ENCODE measurements at regions not wholly inside any gene's neighbourhood (a gene's known extent, or its start where the extent isn't known, plus 50 kb on each side); places are given as distances from the start of the nearest gene placed in this dataset.

- no peak for DNase-seq (ENCODE audit: low spot score)
These were observed 1050.0 kb upstream of the INTU start for GRCh38 chr4:126582737-126583136.

- DNase-seq (ENCODE audit: low spot score): no peak
These were observed 1049.2 kb upstream of the INTU start for GRCh38 chr4:126583509-126583908.

- no peak for DNase-seq (ENCODE audit: low spot score)
These were observed 1041.2 kb upstream of the INTU start for GRCh38 chr4:126591583-126591982.

GRCh38 chr4:126592088-126592487 lies 1040.7 kb upstream of the INTU start:
- DNase-seq (ENCODE audit: low spot score): no peak

- DNase-seq (ENCODE audit: low spot score): no peak
These were observed 1039.1 kb upstream of the INTU start for GRCh38 chr4:126593626-126594025.

- DNase-seq (ENCODE audit: low spot score): no peak
These were observed 1037.1 kb upstream of the INTU start for GRCh38 chr4:126595643-126596042.

- no peak for DNase-seq (ENCODE audit: low spot score)
These were observed 1033.0 kb upstream of the INTU start for GRCh38 chr4:126599746-126600145.

- DNase-seq (ENCODE audit: low spot score): no peak
These were observed 1029.5 kb upstream of the INTU start for GRCh38 chr4:126603210-126603609.

- no peak for DNase-seq (ENCODE audit: low spot score)
These were observed 1028.9 kb upstream of the INTU start for GRCh38 chr4:126603825-126604224.

- DNase-seq (ENCODE audit: low spot score): no peak
These were observed 1028.4 kb upstream of the INTU start for GRCh38 chr4:126604268-126604867.

GRCh38 chr4:126610933-126611332 lies 1021.8 kb upstream of the INTU start:
- DNase-seq (ENCODE audit: low spot score): no peak

GRCh38 chr4:126611900-126612299 lies 1020.9 kb upstream of the INTU start:
- no peak for DNase-seq (ENCODE audit: low spot score)

GRCh38 chr4:126614356-126614855 lies 1018.4 kb upstream of the INTU start:
- DNase-seq (ENCODE audit: low spot score): no peak

- no peak for DNase-seq (ENCODE audit: low spot score)
These were observed 1016.0 kb upstream of the INTU start for GRCh38 chr4:126616795-126617194.

GRCh38 chr4:126627255-126627654 lies 1005.5 kb upstream of the INTU start:
- DNase-seq (ENCODE audit: low spot score): no peak

GRCh38 chr4:126628933-126629332 lies 1003.8 kb upstream of the INTU start:
- DNase-seq (ENCODE audit: low spot score): no peak

- DNase-seq (ENCODE audit: low spot score): peak; percentile 21
These were observed 1002.5 kb upstream of the INTU start for GRCh38 chr4:126630230-126630629.

- no peak for DNase-seq (ENCODE audit: low spot score)
These were observed 999.5 kb upstream of the INTU start for GRCh38 chr4:126633306-126633705.

GRCh38 chr4:126637706-126638105 lies 995.1 kb upstream of the INTU start:
- no peak for DNase-seq (ENCODE audit: low spot score)

GRCh38 chr4:126647320-126647719 lies 985.4 kb upstream of the INTU start:
- DNase-seq (ENCODE audit: low spot score): no peak

- no peak for DNase-seq (ENCODE audit: low spot score)
These were observed 984.9 kb upstream of the INTU start for GRCh38 chr4:126647756-126648397.

GRCh38 chr4:126658411-126658810 lies 974.3 kb upstream of the INTU start:
- no peak for DNase-seq (ENCODE audit: low spot score)

- no peak for DNase-seq (ENCODE audit: low spot score)
These were observed 971.6 kb upstream of the INTU start for GRCh38 chr4:126661194-126661593.

GRCh38 chr4:126664839-126665238 lies 967.9 kb upstream of the INTU start:
- DNase-seq (ENCODE audit: low spot score): no peak

Measured in mucosa of gallbladder (tissue), 1 donor.